ENCODE measurements at regions not wholly inside any gene's neighbourhood (a gene's known extent, or its start where the extent isn't known, plus 50 kb on each side); places are given as distances from the start of the nearest gene placed in this dataset.

DNA sequence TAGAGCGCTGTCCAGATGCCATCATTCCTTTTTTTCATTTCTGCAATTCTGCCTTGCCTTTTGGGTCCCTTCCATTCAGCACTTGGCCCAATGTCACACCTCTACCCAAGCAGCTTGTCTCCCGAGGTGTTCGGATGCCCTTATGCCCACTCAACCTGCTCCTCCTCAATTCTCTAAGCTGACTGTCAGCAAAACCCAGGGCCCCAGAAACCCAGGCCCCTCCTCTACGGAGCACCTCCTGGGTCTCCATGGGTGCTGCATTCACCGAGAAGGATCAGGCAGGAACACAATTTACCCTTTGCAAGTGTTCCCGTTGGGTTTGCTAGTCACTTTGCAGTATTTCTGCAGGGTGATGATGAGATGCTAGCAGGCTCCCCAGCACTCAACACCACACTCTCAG, 86.7 kb upstream of the RAB6C start:
- DNase-seq (ENCODE audit: extremely low read depth in 1 of 11, low read depth in 9 of 11, low spot score in 4 of 11): no peak

DNA sequence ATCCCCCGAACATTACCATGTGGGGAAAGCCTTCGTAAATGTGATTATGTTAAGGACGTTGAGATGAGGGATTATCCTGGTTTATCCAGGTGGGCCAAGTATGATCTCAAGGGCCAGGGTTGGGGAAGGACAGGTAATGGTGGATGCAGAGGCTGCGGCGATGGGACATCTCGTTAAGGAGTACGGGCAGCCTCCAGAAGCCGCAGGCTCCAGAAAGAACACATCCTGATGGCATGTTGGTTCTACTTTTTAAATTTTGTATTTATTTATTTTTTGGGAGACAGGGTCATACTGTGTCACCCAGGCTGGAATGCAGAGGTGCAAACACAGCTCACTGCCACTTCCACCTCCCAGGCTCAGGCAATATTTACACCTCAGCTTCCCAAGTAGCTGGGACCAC, 86.2 kb upstream of the RAB6C start:
- DNase-seq (ENCODE audit: extremely low read depth in 1 of 11, low read depth in 9 of 11, low spot score in 4 of 11): no peak

DNA sequence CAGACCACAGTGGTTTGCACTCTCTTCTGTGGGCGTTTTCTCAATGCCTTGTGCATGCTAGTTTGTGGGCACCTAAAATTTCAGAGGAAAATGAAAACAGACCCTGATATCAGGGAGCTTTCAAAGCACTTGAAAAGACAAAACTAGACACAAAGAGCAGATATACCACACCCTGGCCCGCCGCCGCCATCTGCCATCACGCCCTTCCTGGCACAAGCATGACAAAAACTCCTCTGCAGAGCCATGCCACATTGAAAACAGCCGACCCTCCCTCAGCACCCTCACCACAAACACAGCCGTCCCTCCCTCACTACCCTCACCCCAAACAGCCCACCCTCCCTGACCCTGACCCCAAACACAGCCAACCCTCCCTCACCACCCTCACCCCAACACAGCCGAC, 84.8 kb upstream of the RAB6C start:
- DNase-seq (ENCODE audit: extremely low read depth in 1 of 11, low read depth in 9 of 11, low spot score in 4 of 11): no peak

GRCh38 chr2:129895061-129895460, 84.4 kb upstream of the RAB6C start:
- DNase-seq (ENCODE audit: extremely low read depth in 1 of 11, low read depth in 9 of 11, low spot score in 4 of 11): no peak

DNA sequence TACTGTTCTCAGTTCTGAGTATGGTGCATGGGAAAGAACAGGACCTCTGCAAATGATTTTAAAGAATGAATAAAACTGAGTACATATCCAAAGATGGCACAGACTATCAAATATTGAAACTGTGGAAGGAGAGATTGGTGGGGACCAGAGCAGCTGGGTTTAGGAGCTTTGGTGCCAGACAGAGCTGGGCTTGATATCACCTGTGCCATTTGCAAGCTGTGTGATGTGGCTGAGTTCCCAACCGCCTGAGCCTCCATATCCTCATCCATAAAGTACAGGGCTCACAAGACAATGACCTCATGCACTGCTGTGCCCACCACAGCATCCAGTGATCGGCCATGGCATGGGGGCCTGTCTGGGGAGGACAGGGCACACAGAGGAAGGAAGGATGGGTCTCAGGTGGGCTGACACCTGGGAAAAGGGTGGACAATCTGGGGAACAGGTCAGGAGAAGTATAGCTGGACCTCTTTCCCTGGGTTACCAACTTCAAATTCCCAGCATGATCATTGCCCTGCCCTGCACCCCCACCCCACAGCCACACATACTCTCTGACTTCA, 83.9 kb upstream of the RAB6C start:
- no peak for DNase-seq (ENCODE audit: extremely low read depth in 1 of 11, low read depth in 9 of 11, low spot score in 4 of 11)

GRCh38 chr2:129896226-129897100, 83.0 kb upstream of the RAB6C start:
- DNase-seq (ENCODE audit: extremely low read depth in 1 of 11, low read depth in 9 of 11, low spot score in 4 of 11): no peak

DNA sequence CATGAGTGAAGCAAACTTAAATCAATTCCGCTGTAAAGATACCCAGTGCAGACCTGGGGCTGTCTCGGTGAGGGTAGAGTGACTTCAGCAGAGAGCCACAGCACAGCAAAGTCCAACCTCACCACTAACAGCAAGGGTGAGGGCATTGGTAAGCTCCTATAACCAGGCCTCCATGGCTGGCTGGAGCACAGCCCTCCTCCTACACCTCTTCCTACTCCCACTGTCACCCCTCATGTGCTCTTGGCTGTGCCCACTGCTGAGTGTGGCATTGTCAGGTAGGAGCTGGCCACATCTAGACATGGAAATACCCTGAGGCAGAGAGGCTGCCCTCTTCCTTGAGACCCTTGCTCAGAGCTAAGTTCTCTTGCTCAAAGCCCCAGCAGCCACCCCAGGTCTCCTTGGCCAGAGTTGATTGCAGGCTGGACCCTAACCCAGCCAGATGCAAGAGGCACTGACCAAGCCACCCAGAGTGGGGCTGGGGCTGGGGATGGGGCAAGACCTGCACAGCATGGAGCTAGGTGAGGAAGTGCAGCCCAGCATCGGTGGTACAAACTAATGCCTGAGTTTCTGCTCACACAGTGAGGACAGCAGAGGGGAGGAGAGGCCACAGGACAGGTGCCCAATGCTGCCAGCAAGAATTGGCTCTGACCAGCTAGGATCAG, 77.6 kb upstream of the RAB6C start:
- DNase-seq (ENCODE audit: extremely low read depth in 1 of 11, low read depth in 9 of 11, low spot score in 4 of 11): no peak

DNA sequence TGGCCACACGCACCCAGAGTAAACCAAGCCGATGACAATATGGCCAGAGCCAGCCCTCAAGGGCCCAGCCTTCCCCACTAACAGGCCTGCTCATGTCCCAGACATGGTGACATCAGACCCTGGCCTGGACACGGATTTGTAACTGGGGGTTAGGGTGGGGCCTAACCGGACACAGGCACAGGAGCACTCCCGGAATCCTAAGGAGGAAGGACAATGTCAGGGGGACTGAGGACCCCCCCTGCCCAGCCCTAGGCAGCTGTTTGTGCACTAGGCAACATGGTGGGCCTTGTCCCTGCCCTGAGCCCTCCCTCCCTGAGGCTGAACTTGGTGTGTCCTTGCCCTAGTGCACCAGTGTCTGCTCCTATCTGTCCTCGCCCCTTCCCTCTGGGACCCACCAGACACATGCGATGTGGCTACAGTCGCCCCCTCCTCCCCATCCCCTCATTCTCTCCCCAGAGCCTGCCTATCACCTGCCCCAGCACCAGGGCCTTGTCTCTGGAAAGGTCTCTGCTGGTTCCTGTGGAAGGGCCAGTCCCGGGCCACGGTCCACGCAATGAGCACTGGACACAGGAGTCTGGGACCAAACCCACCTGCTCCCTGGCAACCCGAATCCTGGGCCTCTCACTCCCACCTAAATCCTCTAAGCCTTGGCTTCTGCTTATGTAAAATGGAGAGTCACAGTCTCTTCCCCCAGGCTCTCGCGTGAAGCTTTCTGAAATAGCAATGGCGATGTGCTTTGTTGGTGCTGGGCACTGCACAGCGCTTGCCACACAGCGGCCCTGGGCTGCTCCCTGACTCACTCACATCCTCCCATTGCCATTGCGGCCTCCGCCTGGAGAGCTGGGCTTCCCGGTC, 76.5 kb upstream of the RAB6C start:
- no peak for DNase-seq (ENCODE audit: extremely low read depth in 1 of 11, low read depth in 9 of 11, low spot score in 4 of 11)

DNA sequence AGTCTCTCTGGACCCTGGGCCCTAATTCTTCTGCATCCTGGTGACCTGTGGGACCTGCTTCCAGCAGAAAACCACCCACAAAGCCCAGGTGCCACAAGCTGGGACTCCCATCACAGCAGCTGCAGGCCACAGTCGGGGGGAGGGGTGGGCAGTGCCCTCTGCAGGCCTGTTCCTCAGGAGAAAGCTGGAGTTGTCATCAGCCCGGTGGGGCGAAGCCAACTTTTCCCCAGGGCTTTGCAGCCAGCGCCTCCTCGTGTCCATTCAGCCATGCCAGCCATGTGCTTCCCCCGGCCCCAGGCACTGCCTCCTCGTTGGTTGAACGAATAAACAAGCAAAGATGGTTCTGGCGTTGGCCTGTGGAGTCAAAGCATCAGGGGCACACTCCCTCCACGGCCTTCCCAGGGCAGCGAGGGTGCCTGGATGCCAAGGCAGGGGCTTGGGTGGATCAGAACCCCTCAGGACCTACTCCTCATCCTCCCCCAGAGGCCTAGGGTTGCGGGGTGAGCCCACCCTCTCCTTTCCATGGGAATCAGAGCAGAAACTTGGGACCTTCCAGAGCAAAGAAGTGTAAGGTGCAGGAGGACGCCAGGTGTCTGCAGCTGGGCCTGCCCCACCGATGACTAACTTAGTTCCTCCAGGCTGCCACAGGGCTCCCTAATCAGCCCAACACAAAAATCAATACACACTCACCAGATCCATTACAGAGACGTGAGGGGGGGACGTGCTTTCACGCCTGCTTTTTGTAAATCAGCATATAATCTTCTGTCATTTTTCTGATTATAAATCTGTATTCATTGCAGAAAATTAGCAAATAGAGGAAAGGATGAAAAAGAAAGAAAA, 75.7 kb upstream of the RAB6C start:
- peak in 2 of 11 donors; percentile 37 to 41 for DNase-seq (ENCODE audit: extremely low read depth in 1 of 11, low read depth in 9 of 11, low spot score in 4 of 11)

- DNase-seq (ENCODE audit: extremely low read depth in 1 of 11, low read depth in 9 of 11, low spot score in 4 of 11): no peak
Observed at GRCh38 chr2:129904532-129905446, 74.7 kb upstream of the RAB6C start.

- DNase-seq (ENCODE audit: extremely low read depth in 1 of 11, low read depth in 9 of 11, low spot score in 4 of 11): no peak
Observed at GRCh38 chr2:129905664-129906081, 73.8 kb upstream of the RAB6C start.

DNA sequence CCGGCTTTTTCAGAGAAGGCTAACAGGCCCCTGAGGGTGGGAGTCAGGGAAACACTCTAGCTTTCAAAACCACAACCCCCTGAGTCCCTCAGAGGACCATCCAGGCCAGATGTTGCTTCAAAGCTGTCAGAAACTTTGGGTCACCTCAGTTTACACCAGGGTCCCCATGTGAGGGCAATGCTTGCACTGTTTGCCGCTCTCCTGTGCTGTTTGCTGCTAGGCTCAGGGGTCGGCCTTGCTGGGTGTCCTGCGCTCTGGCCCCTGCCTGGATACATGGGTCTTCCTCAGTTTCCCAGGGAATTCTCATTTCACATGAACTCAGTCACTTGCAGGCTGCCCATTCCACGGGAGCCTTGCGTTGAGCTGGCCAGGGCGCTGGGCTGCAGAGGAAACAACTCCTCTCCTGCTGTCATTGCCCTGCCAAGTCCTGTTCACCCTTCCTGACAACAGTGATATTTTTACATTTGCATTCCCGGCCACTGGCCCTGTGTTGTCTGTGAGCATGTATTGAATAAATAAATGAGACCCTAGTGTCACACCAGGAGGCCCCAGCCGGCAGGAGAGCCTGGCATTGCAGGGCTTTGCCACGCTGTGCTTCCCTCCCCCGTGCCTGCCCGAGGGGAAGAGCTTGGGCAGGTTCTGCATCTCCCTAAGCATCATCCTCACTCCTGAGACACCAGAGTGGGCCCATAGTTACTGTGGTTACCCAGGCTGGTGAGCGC, 73.2 kb upstream of the RAB6C start:
- no peak for DNase-seq (ENCODE audit: extremely low read depth in 1 of 11, low read depth in 9 of 11, low spot score in 4 of 11)

DNA sequence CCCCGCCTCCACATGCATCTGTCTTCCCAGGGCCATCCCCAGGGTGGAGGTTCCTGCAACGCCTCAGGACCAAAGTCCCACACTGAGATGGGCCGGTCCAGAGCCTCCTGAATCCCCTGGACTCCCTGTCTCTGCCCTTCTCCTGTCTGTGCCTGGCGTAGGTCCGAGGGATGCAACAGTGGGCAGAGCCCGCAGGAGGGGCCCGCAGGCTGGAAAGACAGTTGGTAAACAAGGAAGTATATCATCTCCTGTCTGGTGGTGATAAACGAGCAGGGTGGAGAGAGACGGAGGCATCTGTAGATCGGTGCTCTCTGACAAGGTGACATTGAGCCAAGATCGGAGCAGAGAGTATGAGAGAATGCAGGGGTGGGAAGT, 72.6 kb upstream of the RAB6C start:
- no peak for DNase-seq (ENCODE audit: extremely low read depth in 1 of 11, low read depth in 9 of 11, low spot score in 4 of 11)

DNA sequence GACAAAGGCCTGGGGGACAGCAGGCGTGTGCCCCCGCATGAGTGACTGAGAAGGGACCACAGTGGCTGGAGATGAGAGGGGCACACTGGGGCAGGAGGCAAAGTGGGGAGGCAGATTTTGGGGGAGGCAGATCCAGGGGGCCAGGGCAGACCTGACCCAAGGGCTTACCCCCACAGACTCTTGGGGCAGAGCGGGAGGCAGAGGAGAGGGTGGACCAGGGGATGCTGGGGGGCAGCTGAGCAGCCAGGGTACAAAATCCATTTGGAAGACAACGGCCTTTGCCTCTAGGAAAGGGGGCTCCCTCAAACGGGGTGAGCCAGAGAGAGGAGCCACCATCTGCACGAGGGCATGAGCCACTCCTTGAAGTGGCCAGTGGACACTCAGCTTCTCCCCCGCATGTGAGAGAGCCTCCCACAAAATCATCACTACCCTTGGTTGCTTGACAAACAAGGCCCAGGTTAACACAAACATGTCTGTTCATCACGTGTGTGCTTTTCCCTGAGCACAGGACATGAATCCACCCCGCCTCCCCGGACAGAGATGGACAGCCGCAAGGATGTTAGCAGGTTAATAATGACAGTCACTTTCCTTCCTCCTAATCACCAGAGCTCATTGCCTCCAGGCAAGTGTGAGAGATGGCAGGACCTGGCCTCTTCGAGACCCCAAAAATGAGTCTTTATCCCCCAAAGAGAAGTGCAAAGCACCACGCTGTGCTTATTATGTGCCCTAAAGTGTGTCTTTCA, 72.0 kb upstream of the RAB6C start:
- no peak for DNase-seq (ENCODE audit: extremely low read depth in 1 of 11, low read depth in 9 of 11, low spot score in 4 of 11)

DNA sequence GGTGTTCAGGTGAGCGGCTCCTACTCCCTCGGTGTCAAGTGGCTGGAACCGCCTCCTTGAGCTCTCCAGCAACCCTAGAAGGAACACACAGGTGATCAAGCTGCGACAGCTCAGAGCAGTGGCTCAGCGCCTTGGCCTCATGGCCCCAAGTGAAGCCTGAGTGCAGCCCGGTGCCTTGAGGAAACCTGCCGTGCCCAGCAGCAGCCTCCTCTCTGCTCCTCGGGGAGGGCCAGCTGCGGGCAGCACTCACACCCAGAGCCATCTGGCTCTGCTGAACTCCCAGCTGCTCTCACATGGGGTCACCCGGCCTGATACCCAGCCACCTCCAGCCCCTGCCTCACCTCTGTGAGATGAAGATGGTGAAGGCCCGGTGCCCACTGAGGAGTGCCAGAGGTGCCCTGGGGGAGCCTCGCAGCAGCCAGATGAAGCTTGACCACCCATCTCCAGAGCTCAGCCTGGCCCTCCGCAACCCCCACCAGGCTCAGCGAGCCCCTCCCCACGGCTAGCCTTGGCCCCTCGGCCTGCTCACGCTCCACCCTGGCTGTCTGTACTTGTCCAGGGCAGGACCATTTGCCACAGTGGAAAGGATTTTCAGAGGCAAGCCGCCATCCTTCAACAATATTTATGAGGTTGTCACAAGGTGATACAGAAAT, 70.6 kb upstream of the RAB6C start:
- DNase-seq (ENCODE audit: extremely low read depth in 1 of 11, low read depth in 9 of 11, low spot score in 4 of 11): no peak
